H1 (cell line): ENCODE measurements at regions not wholly inside any gene's neighbourhood (a gene's known extent, or its start where the extent isn't known, plus 50 kb on each side); places are given as distances from the start of the nearest gene placed in this dataset.

ENCODE experiments used
- CTCF ChIA-PET: fragments of 300-600 bp; sonication (Branson Sonifier 250); formaldehyde crosslinking; loops from one replicate; lab custom pipeline; 2021; ENCODE audit not compliant: partially characterized antibody; lab: Charles Lee
- POLR2A ChIA-PET: fragments of 300-600 bp; sonication (Branson Sonifier 250); formaldehyde crosslinking; loops from one replicate; lab custom pipeline; 2021; ENCODE audit warnings: inconsistent platforms; ENCODE audit not compliant: partially characterized antibody; lab: Charles Lee
- DNase-seq, 2 experiments: peaks; one replicate each; pipeline versions ENCODE4 v3.0.0 to v3.0.0-alpha.2; 2010 to 2022; ENCODE audit warnings: low spot score in 2 of 2, low read depth in 1 of 2, mixed read lengths in 1 of 2
- FAIRE-seq: peaks from 2 replicates; lab custom pipeline; 2011; peaks lifted over from hg19 to GRCh38; lab: Jason Lieb, UNC
- H2AFZ ChIP-seq: 2 replicates; pipeline ENCODE4 v1.8.1; 2012; ENCODE audit warnings: low read length, inconsistent platforms
- H2AK5ac ChIP-seq: 2 replicates; pipeline ENCODE4 v1.6.1; 2013; ENCODE audit warnings: low read depth, low read length
- H2BK120ac ChIP-seq: replicated peaks from 2 replicates; pipeline ENCODE3; 2013; ENCODE audit warnings: low read depth, low read length, inconsistent platforms
- H2BK12ac ChIP-seq: 2 replicates; pipeline ENCODE4 v1.6.1; 2013; ENCODE audit warnings: low read depth, low read length
- H2BK15ac ChIP-seq: 2 replicates; pipeline ENCODE4 v1.6.1; 2013; ENCODE audit warnings: low read length
- H2BK20ac ChIP-seq: 2 replicates; pipeline ENCODE4 v1.6.1; 2013; ENCODE audit warnings: low read length
- H2BK5ac ChIP-seq: 2 replicates; pipeline ENCODE4 v1.6.1; 2013; ENCODE audit warnings: low read depth, low read length
- H3K14ac ChIP-seq: 2 replicates; pipeline ENCODE4 v1.6.1; 2013; ENCODE audit warnings: inconsistent platforms; ENCODE audit not compliant: insufficient read length
- H3K18ac ChIP-seq: 2 replicates; pipeline ENCODE4 v1.6.1; 2013; ENCODE audit warnings: low read length; ENCODE audit errors: extremely low read depth
- H3K23ac ChIP-seq: 2 replicates; pipeline ENCODE4 v1.6.1; 2013; ENCODE audit warnings: inconsistent platforms; ENCODE audit not compliant: insufficient read length
- H3K23me2 ChIP-seq: 2 replicates; pipeline ENCODE4 v1.6.1; 2013; ENCODE audit warnings: low read depth, low read length
- H3K27ac ChIP-seq: 2 replicates; pipeline ENCODE4 v1.6.1; 2011; ENCODE audit warnings: low read depth, low read length, inconsistent platforms
- H3K27me3 ChIP-seq, 4 experiments: replicated peaks in 1 of 4; 1 replicate in 1 of 4; 2 replicates in 3 of 4; pipeline versions ENCODE4 v1.6.1 to v1.8.1; 2011 to 2013; ENCODE audit warnings: low read length in 3 of 4, mild to moderate bottlenecking in 3 of 4, inconsistent platforms in 2 of 4, mixed read lengths in 2 of 4, moderate library complexity in 1 of 4; ENCODE audit not compliant: control insufficient read depth in 3 of 4, insufficient read depth in 3 of 4; ENCODE audit errors: extremely low read depth in 1 of 4
- H3K36me3 ChIP-seq, 4 experiments: 2 replicates each; pipeline versions ENCODE4 v1.6.1 to v1.8.1; 2011 to 2013; ENCODE audit warnings: mild to moderate bottlenecking in 4 of 4, low read length in 3 of 4, moderate library complexity in 2 of 4, control low read depth in 1 of 4, inconsistent platforms in 1 of 4; ENCODE audit not compliant: insufficient read depth in 4 of 4, control insufficient read depth in 2 of 4
- H3K4ac ChIP-seq: replicated peaks from 2 replicates; pipeline ENCODE3; 2013; ENCODE audit warnings: low read length, low read depth, mixed read lengths, inconsistent platforms; ENCODE audit not compliant: insufficient read length
- H3K4me1 ChIP-seq, 4 experiments: replicated peaks in 1 of 4; 1 replicate in 1 of 4; 2 replicates in 3 of 4; pipeline versions ENCODE4 v1.6.1 to v1.8.1; 2011 to 2013; ENCODE audit warnings: low read length in 3 of 4, inconsistent platforms in 2 of 4, mixed read lengths in 1 of 4; ENCODE audit not compliant: insufficient read depth in 4 of 4, control insufficient read depth in 3 of 4
- H3K4me2 ChIP-seq, 2 experiments: 2 replicates each; pipeline versions ENCODE4 v1.6.1 to v1.8.1; 2011 to 2013; ENCODE audit warnings: low read depth in 2 of 2, low read length in 2 of 2, control low read depth in 1 of 2, inconsistent platforms in 1 of 2, mild to moderate bottlenecking in 1 of 2; ENCODE audit not compliant: insufficient read depth in 1 of 2
- H3K4me3 ChIP-seq, 4 experiments: fragments of 200-600, 300-600 bp in 1 of 4; sonication (generic), shearing (Covaris generic), sonication (Bioruptor Twin) in 1 of 4; 2 replicates each; pipeline versions ENCODE4 v1.5.1 to v1.8.1; 2011 to 2016; ENCODE audit warnings: low read length in 4 of 4, low read depth in 3 of 4, control low read depth in 2 of 4, inconsistent platforms in 2 of 4, mild to moderate bottlenecking in 2 of 4, mixed read lengths in 1 of 4, moderate library complexity in 1 of 4; ENCODE audit not compliant: insufficient read depth in 2 of 4; ENCODE audit errors: extremely low read depth in 1 of 4
- H3K56ac ChIP-seq: replicated peaks from 2 replicates; pipeline ENCODE3; 2013; ENCODE audit warnings: low read depth, mild to moderate bottlenecking, mixed read lengths, low read length, inconsistent platforms; ENCODE audit not compliant: insufficient read length
- H3K79me1 ChIP-seq: 2 replicates; pipeline ENCODE4 v1.6.1; 2013; ENCODE audit warnings: low read depth, low read length, control low read depth
- H3K79me2 ChIP-seq, 2 experiments: 2 replicates each; pipeline versions ENCODE4 v1.6.1 to v1.8.1; 2012 to 2013; ENCODE audit warnings: low read length in 2 of 2, mild to moderate bottlenecking in 2 of 2, inconsistent platforms in 1 of 2; ENCODE audit not compliant: insufficient read depth in 2 of 2, control insufficient read depth in 1 of 2
- H3K9ac ChIP-seq, 4 experiments: replicated peaks in 1 of 4; 1 replicate in 1 of 4; 2 replicates in 3 of 4; pipeline versions ENCODE4 v1.6.1 to v1.8.1; 2011 to 2013; ENCODE audit warnings: low read depth in 3 of 4, low read length in 3 of 4, control low read depth in 2 of 4, mild to moderate bottlenecking in 2 of 4, moderate library complexity in 2 of 4, inconsistent platforms in 1 of 4; ENCODE audit errors: extremely low read depth in 1 of 4
- H3K9me3 ChIP-seq, 2 experiments: 2 replicates each; pipeline versions ENCODE4 v1.6.1 to v1.8.1; 2012 to 2013; ENCODE audit warnings: mild to moderate bottlenecking in 2 of 2, moderate library complexity in 2 of 2, control low read depth in 1 of 2, inconsistent platforms in 1 of 2, low read depth in 1 of 2, low read length in 1 of 2, mixed read lengths in 1 of 2; ENCODE audit not compliant: insufficient read depth in 2 of 2
- H4K20me1 ChIP-seq, 2 experiments: replicated peaks in 1 of 2; 2 replicates each; pipeline versions ENCODE3 to v1.8.1; 2011 to 2013; ENCODE audit warnings: inconsistent platforms in 2 of 2, low read length in 2 of 2, mild to moderate bottlenecking in 1 of 2; ENCODE audit not compliant: insufficient read depth in 2 of 2, control insufficient read depth in 1 of 2
- H4K5ac ChIP-seq: 2 replicates; pipeline ENCODE4 v1.6.1; 2013; ENCODE audit warnings: low read length, low read depth, mixed read lengths, inconsistent platforms; ENCODE audit not compliant: insufficient read length
- H4K8ac ChIP-seq: 2 replicates; pipeline ENCODE4 v1.8.0; 2013; ENCODE audit warnings: mild to moderate bottlenecking, moderate library complexity, low read length, inconsistent platforms; ENCODE audit not compliant: insufficient read depth; ENCODE audit errors: extremely low read depth
- H4K91ac ChIP-seq: replicated peaks from 2 replicates; pipeline ENCODE3; 2013; ENCODE audit warnings: low read length, mixed read lengths, inconsistent platforms; ENCODE audit not compliant: insufficient read length
- ASH2L ChIP-seq: fragments of 200-600, 300-600 bp; sonication (generic); IDR thresholded peaks from one replicate; pipeline ENCODE4 v1.7.1; 2017; ENCODE audit warnings: low read length
- BACH1 ChIP-seq: IDR thresholded peaks from 2 replicates; pipeline ENCODE4 v1.6.1; 2012; ENCODE audit warnings: low read length, improper control_type of control experiment
- EGR1 ChIP-seq: IDR thresholded peaks from 2 replicates; pipeline ENCODE4 v1.6.1; 2011; ENCODE audit warnings: low read depth, low read length, borderline replicate concordance
- NANOG ChIP-seq: IDR thresholded peaks from 2 replicates; pipeline ENCODE4 v1.6.1; 2011; ENCODE audit warnings: low read length, low read depth, mild to moderate bottlenecking, inconsistent platforms; ENCODE audit not compliant: insufficient read depth, poor library complexity, severe bottlenecking
- RBBP5 ChIP-seq: IDR thresholded peaks from 2 replicates; pipeline ENCODE4 v1.7.1; 2012; ENCODE audit warnings: low read depth, mild to moderate bottlenecking, inconsistent platforms, low read length, moderate library complexity, borderline replicate concordance
- RFX5 ChIP-seq: IDR thresholded peaks from 2 replicates; pipeline ENCODE4 v1.6.1; 2011; ENCODE audit warnings: low read depth, low read length, improper control_type of control experiment, borderline replicate concordance
- SIX5 ChIP-seq: IDR thresholded peaks from 2 replicates; pipeline ENCODE4 v1.6.1; 2011; ENCODE audit warnings: mild to moderate bottlenecking, low read depth, low read length
- TAF7 ChIP-seq: optimal IDR thresholded peaks from 2 replicates; pipeline ENCODE3; 2011; ENCODE audit warnings: low read depth, mild to moderate bottlenecking, inconsistent platforms, low read length, moderate library complexity, borderline replicate concordance
- ZNF274 ChIP-seq: IDR thresholded peaks from 2 replicates; pipeline ENCODE4 v1.7.0; 2012; ENCODE audit warnings: low read length, borderline replicate concordance; ENCODE audit errors: extremely low read depth
- WGBS, 2 experiments: shearing (Covaris generic) in 1 of 2; methylation state at CpG; one replicate each; pipeline versions ENCODE4 v1.1.6 to v1.1.7; 2013 to 2015; ENCODE audit warnings: low lambda C conversion rate in 2 of 2, mixed read lengths in 2 of 2, inconsistent platforms in 1 of 2, low coverage in 1 of 2, missing lambda C conversion rate in 1 of 2; ENCODE audit not compliant: insufficient replicate concordance in 2 of 2, insufficient coverage in 1 of 2, insufficient read length in 1 of 2; ENCODE audit errors: extremely low coverage in 1 of 2, missing lambda C conversion rate in 1 of 2; 5-methylcytosine and 5-hydroxymethylcytosine counted together
- TF ChIP-seq, protein P1 (sequence below): IDR thresholded peaks from 2 replicates; pipeline ENCODE4 v1.6.1; 2011; ENCODE audit warnings: low read depth, mild to moderate bottlenecking, low read length; ENCODE audit not compliant: insufficient read depth
- TF ChIP-seq, protein P2 (sequence below): IDR thresholded peaks from 2 replicates; pipeline ENCODE4 v1.6.1; 2012; ENCODE audit warnings: inconsistent platforms
- TF ChIP-seq, protein P3 (sequence below): IDR thresholded peaks from 2 replicates; pipeline ENCODE4 v1.6.1; 2012; ENCODE audit warnings: low read length, inconsistent platforms

DNA sequence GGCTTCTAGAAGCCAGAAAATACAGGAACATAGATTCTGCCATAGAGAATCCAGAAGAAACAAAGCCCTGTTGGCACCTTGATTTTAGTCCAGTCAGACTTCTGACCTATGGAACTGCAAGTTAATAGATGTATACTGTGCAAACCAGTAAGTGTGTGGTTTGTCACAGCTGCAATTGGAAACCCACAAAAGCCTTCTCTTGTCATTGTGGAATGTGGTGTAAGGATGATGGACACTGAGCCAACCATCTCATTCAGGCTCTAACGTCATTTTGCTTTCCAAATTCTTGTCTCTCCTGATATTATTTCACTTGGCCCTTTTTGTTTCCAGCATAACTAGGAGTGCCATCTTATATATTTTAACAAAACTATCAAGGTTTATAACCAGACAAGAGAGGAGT, 369.5 kb upstream of the SMIM21 start:
- Histone ChIP-seq H3K9me3 (no peaks in the 10 kb centered on the region), H3K23me2 (no peaks in the 10 kb centered on the region), H2BK5ac (no peak overlapping the region), H2BK120ac (no peak overlapping the region), H3K27me3 (no peaks in the 10 kb centered on the region), H3K9ac (no peak overlapping the region), H3K4me1 (peaks cover 0 to 3% (median 0%) of the 10 kb centered on the region in 4 experiments; a peak in 2 of 7 replicates), H3K4ac (no peak overlapping the region), H3K4me3 (no peak overlapping the region), H2BK15ac (no peak overlapping the region), H2BK20ac (no peak overlapping the region), H4K20me1 (no peaks in the 10 kb centered on the region), H3K27ac (no peak overlapping the region), H3K79me2 (no peaks in the 10 kb centered on the region), H2AK5ac (no peak overlapping the region), H2AFZ (no peak overlapping the region), H4K5ac (no peak overlapping the region), H3K18ac (no peak overlapping the region), H3K23ac (no peak overlapping the region), H3K36me3 (no peaks in the 10 kb centered on the region), H3K14ac (no peak overlapping the region), H4K8ac (no peak overlapping the region), H3K4me2 (no peak overlapping the region), H3K79me1 (no peaks in the 10 kb centered on the region), H4K91ac (no peak overlapping the region), H2BK12ac (no peak overlapping the region), H3K56ac (no peak overlapping the region)
- ChIA-PET CTCF (no interaction called here), POLR2A (no interaction called here)
- 85% methylated on average over 1 of the region's 1 CpG; no CpG with 5 or more reads in 1 of the 2 experiments for WGBS, 2 experiments
- FAIRE-seq (no peak), DNase-seq (no peak)
- TF ChIP-seq RBBP5 (no peak), TAF7 (no peak), NANOG (no peak), BACH1 (no peak), EGR1 (no peak), ASH2L (no peak), SIX5 (no peak), ZNF274 (no peak), RFX5 (no peak)
- TF ChIP-seq, protein P1, sequence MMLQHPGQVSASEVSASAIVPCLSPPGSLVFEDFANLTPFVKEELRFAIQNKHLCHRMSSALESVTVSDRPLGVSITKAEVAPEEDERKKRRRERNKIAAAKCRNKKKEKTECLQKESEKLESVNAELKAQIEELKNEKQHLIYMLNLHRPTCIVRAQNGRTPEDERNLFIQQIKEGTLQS = no peak
- TF ChIP-seq, protein P2, sequence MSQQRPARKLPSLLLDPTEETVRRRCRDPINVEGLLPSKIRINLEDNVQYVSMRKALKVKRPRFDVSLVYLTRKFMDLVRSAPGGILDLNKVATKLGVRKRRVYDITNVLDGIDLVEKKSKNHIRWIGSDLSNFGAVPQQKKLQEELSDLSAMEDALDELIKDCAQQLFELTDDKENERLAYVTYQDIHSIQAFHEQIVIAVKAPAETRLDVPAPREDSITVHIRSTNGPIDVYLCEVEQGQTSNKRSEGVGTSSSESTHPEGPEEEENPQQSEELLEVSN = no peak
- TF ChIP-seq, protein P3, sequence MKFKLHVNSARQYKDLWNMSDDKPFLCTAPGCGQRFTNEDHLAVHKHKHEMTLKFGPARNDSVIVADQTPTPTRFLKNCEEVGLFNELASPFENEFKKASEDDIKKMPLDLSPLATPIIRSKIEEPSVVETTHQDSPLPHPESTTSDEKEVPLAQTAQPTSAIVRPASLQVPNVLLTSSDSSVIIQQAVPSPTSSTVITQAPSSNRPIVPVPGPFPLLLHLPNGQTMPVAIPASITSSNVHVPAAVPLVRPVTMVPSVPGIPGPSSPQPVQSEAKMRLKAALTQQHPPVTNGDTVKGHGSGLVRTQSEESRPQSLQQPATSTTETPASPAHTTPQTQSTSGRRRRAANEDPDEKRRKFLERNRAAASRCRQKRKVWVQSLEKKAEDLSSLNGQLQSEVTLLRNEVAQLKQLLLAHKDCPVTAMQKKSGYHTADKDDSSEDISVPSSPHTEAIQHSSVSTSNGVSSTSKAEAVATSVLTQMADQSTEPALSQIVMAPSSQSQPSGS = no peak
